Gastroesophageal sphincter (tissue), 4 donors: ENCODE measurements at regions not wholly inside any gene's neighbourhood (a gene's known extent, or its start where the extent isn't known, plus 50 kb on each side); places are given as distances from the start of the nearest gene placed in this dataset.

Source experiments
- ATAC-seq: fragments of 150-250 bp; one replicate; pipeline ENCODE4 v1.9.1; 2016; ENCODE audit warnings: mild to moderate bottlenecking, moderate library complexity
- H3K27ac ChIP-seq, 4 donors: fragments of 200-600 bp; sonication (generic) in 3 of 4; 1 replicate in 3 of 4; 2 replicates in 1 of 4; pipeline ENCODE4 v1.5.1; 2016 to 2019
- H3K27me3 ChIP-seq: fragments of 200-600 bp; sonication (generic); one replicate; pipeline ENCODE4 v1.5.1; 2019
- H3K36me3 ChIP-seq, 2 donors: fragments of 200-600 bp; sonication (generic); one replicate each; pipeline ENCODE4 v1.5.1; 2019; ENCODE audit warnings: control low read depth in 1 of 2
- H3K4me1 ChIP-seq, 3 donors: fragments of 200-600 bp; sonication (generic); 1 replicate in 2 of 3; 2 replicates in 1 of 3; pipeline ENCODE4 v1.5.1; 2016 to 2019; ENCODE audit warnings: control low read depth in 2 of 3
- H3K4me3 ChIP-seq, 2 donors: fragments of 200-600 bp; sonication (generic); one replicate each; pipeline ENCODE4 v1.5.1; 2019; ENCODE audit warnings: mild to moderate bottlenecking in 1 of 2, moderate library complexity in 1 of 2
- H3K9me3 ChIP-seq, 3 donors: fragments of 200-600 bp; sonication (generic); one replicate each; pipeline ENCODE4 v1.5.1; 2017 to 2019; ENCODE audit warnings: control low read depth in 2 of 3
- EP300 ChIP-seq: sonication (generic); formaldehyde crosslinking; IDR thresholded peaks from one replicate; pipeline ENCODE4 v1.6.1; 2017; ENCODE audit warnings: antibody characterized with exemption, mild to moderate bottlenecking
- POLR2A ChIP-seq, 2 donors: fragments of 450-650 bp; IDR thresholded peaks; one replicate each; pipeline ENCODE4 v1.6.1; 2017; ENCODE audit warnings: antibody characterized with exemption in 2 of 2, mild to moderate bottlenecking in 2 of 2, moderate library complexity in 1 of 2
- POLR2AphosphoS5 ChIP-seq: sonication (generic); formaldehyde crosslinking; IDR thresholded peaks from one replicate; pipeline ENCODE4 v1.6.1; 2017; ENCODE audit warnings: antibody characterized with exemption
- WGBS, 2 donors: methylation state at CpG; one replicate each; pipeline ENCODE4 v1.1.5; 2018; ENCODE audit warnings: low coverage in 1 of 2; 5-methylcytosine and 5-hydroxymethylcytosine counted together
- TF ChIP-seq, protein P1 (sequence below), 4 experiments: fragments of 200-600 bp in 2 of 4; fragments of 450-650 bp in 2 of 4; sonication (generic) in 1 of 4; IDR thresholded peaks; one replicate each; pipeline ENCODE4 v1.5.1; 2017 to 2019; ENCODE audit warnings: antibody characterized with exemption in 4 of 4, mild to moderate bottlenecking in 2 of 4, moderate library complexity in 2 of 4

- H3K27ac ChIP-seq: no peak overlapping the region
Observed at GRCh38 chr6:133040094-133040802, 200.9 kb upstream of the EYA4 start.

GRCh38 chr6:133040803-133041419 is 200.2 kb upstream of the EYA4 start:
- no peak for ATAC-seq
- Histone ChIP-seq H3K27me3 (no peaks in the 10 kb centered on the region), H3K36me3 (no peaks in the 10 kb centered on the region), H3K4me1 (no peaks in the 10 kb centered on the region), H3K27ac (no peak overlapping the region), H3K4me3 (no peak overlapping the region), H3K9me3 (no peaks in the 10 kb centered on the region)
- TF ChIP-seq POLR2AphosphoS5 (no peak), POLR2A (IDR thresholded peaks at IDR 0.05) (no peak), EP300 (no peak)
- TF ChIP-seq, protein P1, sequence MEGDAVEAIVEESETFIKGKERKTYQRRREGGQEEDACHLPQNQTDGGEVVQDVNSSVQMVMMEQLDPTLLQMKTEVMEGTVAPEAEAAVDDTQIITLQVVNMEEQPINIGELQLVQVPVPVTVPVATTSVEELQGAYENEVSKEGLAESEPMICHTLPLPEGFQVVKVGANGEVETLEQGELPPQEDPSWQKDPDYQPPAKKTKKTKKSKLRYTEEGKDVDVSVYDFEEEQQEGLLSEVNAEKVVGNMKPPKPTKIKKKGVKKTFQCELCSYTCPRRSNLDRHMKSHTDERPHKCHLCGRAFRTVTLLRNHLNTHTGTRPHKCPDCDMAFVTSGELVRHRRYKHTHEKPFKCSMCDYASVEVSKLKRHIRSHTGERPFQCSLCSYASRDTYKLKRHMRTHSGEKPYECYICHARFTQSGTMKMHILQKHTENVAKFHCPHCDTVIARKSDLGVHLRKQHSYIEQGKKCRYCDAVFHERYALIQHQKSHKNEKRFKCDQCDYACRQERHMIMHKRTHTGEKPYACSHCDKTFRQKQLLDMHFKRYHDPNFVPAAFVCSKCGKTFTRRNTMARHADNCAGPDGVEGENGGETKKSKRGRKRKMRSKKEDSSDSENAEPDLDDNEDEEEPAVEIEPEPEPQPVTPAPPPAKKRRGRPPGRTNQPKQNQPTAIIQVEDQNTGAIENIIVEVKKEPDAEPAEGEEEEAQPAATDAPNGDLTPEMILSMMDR (IDR thresholded peaks at IDR 0.05): no peak
- WGBS, 2 donors: 54 to 75% methylated on average over 2 of the region's 2 CpGs

More at GRCh38 chr6:133040094-133040802, 200.9 kb upstream of the EYA4 start:
- no peaks in the 10 kb centered on the region for H3K27me3 ChIP-seq
- no peaks in the 10 kb centered on the region for H3K36me3 ChIP-seq
- no peaks in the 10 kb centered on the region for H3K9me3 ChIP-seq
- ATAC-seq: no peak
- H3K4me3 ChIP-seq: no peak overlapping the region
- no peaks in the 10 kb centered on the region for H3K4me1 ChIP-seq
- no peak for TF ChIP-seq POLR2AphosphoS5
- TF ChIP-seq, protein P1 (IDR thresholded peaks at IDR 0.05): peak in 1 of 4 experiments; percentile 22
- 75 to 93% methylated on average over 3 of the region's 3 CpGs for WGBS, 2 donors

DNA sequence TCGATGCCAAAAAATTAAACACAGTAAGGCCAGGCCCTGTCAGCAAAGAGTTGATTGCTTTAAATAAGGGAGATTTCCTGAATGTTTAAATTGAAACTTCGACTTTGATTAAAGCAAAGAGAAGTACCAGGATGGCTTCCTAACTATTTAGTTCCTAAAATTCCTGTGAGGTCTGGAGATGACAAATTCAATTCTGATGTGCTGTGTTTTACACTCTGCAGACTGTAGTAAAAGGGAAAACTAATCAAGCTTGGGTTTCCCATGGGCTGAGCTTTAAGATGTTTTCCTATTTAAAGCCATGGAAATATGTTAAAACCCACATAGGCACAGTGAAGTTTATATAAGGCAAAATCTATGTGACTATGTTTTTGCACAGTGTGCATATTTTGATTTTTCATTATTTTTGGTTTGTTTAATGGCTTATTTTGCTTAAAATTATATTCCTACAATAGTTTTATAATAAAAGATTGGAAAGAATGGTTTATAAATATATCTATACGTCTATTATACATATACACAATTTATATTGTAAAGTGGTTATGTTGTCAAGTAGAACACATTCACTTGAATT is 198.5 kb upstream of the EYA4 start:
- no peak for ATAC-seq
- Histone ChIP-seq H3K9me3 (no peaks in the 10 kb centered on the region), H3K4me3 (no peak overlapping the region), H3K36me3 (no peaks in the 10 kb centered on the region), H3K4me1 (no peaks in the 10 kb centered on the region), H3K27me3 (no peaks in the 10 kb centered on the region), H3K27ac (no peak overlapping the region)
- TF ChIP-seq EP300 (no peak), POLR2AphosphoS5 (no peak), POLR2A (IDR thresholded peaks at IDR 0.05) (no peak)
- TF ChIP-seq, protein P1 (IDR thresholded peaks at IDR 0.05): no peak
- 59 to 62% methylated on average over 3 of the region's 3 CpGs for WGBS, 2 donors

- no peak overlapping the region for H3K4me3 ChIP-seq
- H3K27ac ChIP-seq: no peak overlapping the region
- H3K36me3 ChIP-seq: no peaks in the 10 kb centered on the region
- no peak for TF ChIP-seq POLR2AphosphoS5
- no peak for TF ChIP-seq POLR2A (IDR thresholded peaks at IDR 0.05)
- no peak for TF ChIP-seq EP300
- TF ChIP-seq, protein P1 (IDR thresholded peaks at IDR 0.05): no peak
- H3K27me3 ChIP-seq: no peaks in the 10 kb centered on the region
- 25 to 40% methylated on average over 3 of the region's 3 CpGs for WGBS, 2 donors
- no peak for ATAC-seq
- H3K4me1 ChIP-seq: no peaks in the 10 kb centered on the region
- H3K9me3 ChIP-seq: no peaks in the 10 kb centered on the region
Observed at GRCh38 chr6:133046576-133046975, 194.6 kb upstream of the EYA4 start.
